B cell (primary cell): ENCODE measurements at regions not wholly inside any gene's neighbourhood (a gene's known extent, or its start where the extent isn't known, plus 50 kb on each side); places are given as distances from the start of the nearest gene placed in this dataset.

Source experiments
- EZH2 ChIP-seq: IDR thresholded peaks from 2 replicates; pipeline ENCODE4 v1.6.1; 2012; ENCODE audit warnings: borderline replicate concordance, low read depth, mild to moderate bottlenecking, moderate library complexity, low read length; ENCODE audit not compliant: insufficient read depth, poor library complexity, severe bottlenecking
- TF ChIP-seq, protein P1 (sequence below): fragments of 200-600 bp; IDR thresholded peaks from one replicate; pipeline ENCODE4 v1.8.0; 2022; ENCODE audit warnings: antibody characterized with exemption, mild to moderate bottlenecking

DNA sequence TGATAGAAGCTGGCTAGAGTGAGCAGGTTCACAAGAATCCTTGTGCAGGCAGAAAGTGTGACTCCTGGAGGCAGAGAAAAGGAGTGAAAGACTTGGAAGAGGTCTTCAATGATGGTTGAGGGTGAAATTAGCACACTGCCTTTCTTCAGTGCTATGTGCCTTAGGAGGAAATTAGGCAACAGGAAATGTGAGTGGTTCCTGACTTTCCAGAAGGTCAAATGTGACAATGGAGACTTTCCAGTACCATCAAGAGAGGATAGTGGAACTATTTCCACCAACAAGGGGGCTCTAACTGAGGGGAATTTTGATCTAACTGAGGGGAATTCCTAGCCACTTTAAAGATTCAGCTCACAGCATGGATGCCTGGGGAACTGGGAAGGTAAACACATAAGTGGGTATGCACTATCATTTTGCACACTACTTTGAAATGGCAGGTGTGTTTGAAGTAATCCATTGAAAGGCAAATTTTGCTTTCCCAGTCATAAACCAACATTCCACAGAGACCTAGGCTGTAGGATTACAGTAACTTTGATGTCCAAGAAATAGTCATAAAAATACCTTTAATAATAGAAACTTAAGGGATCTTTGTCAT lies 90.0 kb downstream of the PERP start:
- TF ChIP-seq, protein P1, sequence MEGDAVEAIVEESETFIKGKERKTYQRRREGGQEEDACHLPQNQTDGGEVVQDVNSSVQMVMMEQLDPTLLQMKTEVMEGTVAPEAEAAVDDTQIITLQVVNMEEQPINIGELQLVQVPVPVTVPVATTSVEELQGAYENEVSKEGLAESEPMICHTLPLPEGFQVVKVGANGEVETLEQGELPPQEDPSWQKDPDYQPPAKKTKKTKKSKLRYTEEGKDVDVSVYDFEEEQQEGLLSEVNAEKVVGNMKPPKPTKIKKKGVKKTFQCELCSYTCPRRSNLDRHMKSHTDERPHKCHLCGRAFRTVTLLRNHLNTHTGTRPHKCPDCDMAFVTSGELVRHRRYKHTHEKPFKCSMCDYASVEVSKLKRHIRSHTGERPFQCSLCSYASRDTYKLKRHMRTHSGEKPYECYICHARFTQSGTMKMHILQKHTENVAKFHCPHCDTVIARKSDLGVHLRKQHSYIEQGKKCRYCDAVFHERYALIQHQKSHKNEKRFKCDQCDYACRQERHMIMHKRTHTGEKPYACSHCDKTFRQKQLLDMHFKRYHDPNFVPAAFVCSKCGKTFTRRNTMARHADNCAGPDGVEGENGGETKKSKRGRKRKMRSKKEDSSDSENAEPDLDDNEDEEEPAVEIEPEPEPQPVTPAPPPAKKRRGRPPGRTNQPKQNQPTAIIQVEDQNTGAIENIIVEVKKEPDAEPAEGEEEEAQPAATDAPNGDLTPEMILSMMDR: no peak
- TF ChIP-seq EZH2: no peak
